ENCODE measurements at regions not wholly inside any gene's neighbourhood (a gene's known extent, or its start where the extent isn't known, plus 50 kb on each side); places are given as distances from the start of the nearest gene placed in this dataset.

- POLR2A ChIA-PET, result no interaction called here
- Histone ChIP-seq H3K4me1 (no peaks in the 10 kb centered on the region), H3K9me3 (peaks cover 3% of the 10 kb centered on the region; the same call in 1 of the 3 replicates), H3K4me3 (no peak overlapping the region), H3K4me2 (no peak overlapping the region), H3K27ac (no peak overlapping the region)
- TF ChIP-seq HOXA7 (CRISPR knock-in tag; IDR thresholded peaks at IDR 0.05) (no peak), KDM1A (IDR thresholded peaks at IDR 0.05; ENCODE audit: low read depth) (no peak), RNF2 (IDR thresholded peaks at IDR 0.05; ENCODE audit: borderline replicate concordance, low read depth) (no peak), RAD21 (conservative IDR thresholded peaks at IDR 0.05 in 1 of 2, IDR thresholded peaks at IDR 0.05 in 1 of 2) (no peak), CHD2 (IDR thresholded peaks at IDR 0.05; ENCODE audit: low read length, partially characterized antibody) (no peak)
- TF ChIP-seq, protein P1, sequence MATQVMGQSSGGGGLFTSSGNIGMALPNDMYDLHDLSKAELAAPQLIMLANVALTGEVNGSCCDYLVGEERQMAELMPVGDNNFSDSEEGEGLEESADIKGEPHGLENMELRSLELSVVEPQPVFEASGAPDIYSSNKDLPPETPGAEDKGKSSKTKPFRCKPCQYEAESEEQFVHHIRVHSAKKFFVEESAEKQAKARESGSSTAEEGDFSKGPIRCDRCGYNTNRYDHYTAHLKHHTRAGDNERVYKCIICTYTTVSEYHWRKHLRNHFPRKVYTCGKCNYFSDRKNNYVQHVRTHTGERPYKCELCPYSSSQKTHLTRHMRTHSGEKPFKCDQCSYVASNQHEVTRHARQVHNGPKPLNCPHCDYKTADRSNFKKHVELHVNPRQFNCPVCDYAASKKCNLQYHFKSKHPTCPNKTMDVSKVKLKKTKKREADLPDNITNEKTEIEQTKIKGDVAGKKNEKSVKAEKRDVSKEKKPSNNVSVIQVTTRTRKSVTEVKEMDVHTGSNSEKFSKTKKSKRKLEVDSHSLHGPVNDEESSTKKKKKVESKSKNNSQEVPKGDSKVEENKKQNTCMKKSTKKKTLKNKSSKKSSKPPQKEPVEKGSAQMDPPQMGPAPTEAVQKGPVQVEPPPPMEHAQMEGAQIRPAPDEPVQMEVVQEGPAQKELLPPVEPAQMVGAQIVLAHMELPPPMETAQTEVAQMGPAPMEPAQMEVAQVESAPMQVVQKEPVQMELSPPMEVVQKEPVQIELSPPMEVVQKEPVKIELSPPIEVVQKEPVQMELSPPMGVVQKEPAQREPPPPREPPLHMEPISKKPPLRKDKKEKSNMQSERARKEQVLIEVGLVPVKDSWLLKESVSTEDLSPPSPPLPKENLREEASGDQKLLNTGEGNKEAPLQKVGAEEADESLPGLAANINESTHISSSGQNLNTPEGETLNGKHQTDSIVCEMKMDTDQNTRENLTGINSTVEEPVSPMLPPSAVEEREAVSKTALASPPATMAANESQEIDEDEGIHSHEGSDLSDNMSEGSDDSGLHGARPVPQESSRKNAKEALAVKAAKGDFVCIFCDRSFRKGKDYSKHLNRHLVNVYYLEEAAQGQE (IDR thresholded peaks at IDR 0.05), result no peak
- ATAC-seq (no peak), DNase-seq (ENCODE audit: low read depth in 1 of 2, low spot score in 1 of 2) (no peak), FAIRE-seq (no peak)
- WGBS (ENCODE audit: missing lambda C conversion rate), result 16% methylated on average over 2 of the region's 2 CpGs
- CTCF ChIA-PET, result no interaction called here
These were observed 222.1 kb upstream of the ARID1B start for GRCh38 chr6:156555116-156555515.

- no peak overlapping the region for H3K4me2 ChIP-seq
These were observed 223.0 kb upstream of the ARID1B start for GRCh38 chr6:156554160-156554559.

GRCh38 chr6:156552849-156553248 is 224.3 kb upstream of the ARID1B start:
- TF ChIP-seq EP300 (IDR thresholded peaks at IDR 0.05) (no peak), RAD21 (conservative IDR thresholded peaks at IDR 0.05 in 1 of 2, IDR thresholded peaks at IDR 0.05 in 1 of 2) (no peak), POLR2AphosphoS2 (conservative IDR thresholded peaks at IDR 0.05; ENCODE audit: low read length) (no peak), MAFK (IDR thresholded peaks at IDR 0.05; ENCODE audit: partially characterized antibody) (peak; percentile 43), KDM1A (IDR thresholded peaks at IDR 0.05; ENCODE audit: low read depth) (no peak)
- FAIRE-seq, result no peak
- no peak for ATAC-seq
- Histone ChIP-seq H3K4me3 (no peak overlapping the region), H3K9me3 (no peaks in the 10 kb centered on the region), H3K4me1 (no peaks in the 10 kb centered on the region), H3K4me2 (no peak overlapping the region), H3K27ac (no peak overlapping the region)
- ChIA-PET POLR2A (no interaction called here), CTCF (interaction anchor here (1.5 kb wide), 1 partner anchor 10 kb away, joined by 4 read pairs; no protein-coding TSS in a partner anchor)
- 59% methylated on average over 9 of the region's 9 CpGs for WGBS (ENCODE audit: missing lambda C conversion rate)
- no peak for DNase-seq (ENCODE audit: low read depth in 1 of 2, low spot score in 1 of 2)

More at GRCh38 chr6:156554160-156554559, 223.0 kb upstream of the ARID1B start:
- TF ChIP-seq, protein P2, sequence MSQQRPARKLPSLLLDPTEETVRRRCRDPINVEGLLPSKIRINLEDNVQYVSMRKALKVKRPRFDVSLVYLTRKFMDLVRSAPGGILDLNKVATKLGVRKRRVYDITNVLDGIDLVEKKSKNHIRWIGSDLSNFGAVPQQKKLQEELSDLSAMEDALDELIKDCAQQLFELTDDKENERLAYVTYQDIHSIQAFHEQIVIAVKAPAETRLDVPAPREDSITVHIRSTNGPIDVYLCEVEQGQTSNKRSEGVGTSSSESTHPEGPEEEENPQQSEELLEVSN (IDR thresholded peaks at IDR 0.05; ENCODE audit: borderline replicate concordance, low read depth), result no peak
- no peak for TF ChIP-seq GATA3 (IDR thresholded peaks at IDR 0.05; ENCODE audit: borderline replicate concordance)
- TF ChIP-seq, protein P3, sequence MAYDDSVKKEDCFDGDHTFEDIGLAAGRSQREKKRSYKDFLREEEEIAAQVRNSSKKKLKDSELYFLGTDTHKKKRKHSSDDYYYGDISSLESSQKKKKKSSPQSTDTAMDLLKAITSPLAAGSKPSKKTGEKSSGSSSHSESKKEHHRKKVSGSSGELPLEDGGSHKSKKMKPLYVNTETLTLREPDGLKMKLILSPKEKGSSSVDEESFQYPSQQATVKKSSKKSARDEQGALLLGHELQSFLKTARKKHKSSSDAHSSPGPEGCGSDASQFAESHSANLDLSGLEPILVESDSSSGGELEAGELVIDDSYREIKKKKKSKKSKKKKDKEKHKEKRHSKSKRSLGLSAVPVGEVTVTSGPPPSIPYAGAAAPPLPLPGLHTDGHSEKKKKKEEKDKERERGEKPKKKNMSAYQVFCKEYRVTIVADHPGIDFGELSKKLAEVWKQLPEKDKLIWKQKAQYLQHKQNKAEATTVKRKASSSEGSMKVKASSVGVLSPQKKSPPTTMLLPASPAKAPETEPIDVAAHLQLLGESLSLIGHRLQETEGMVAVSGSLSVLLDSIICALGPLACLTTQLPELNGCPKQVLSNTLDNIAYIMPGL (CRISPR knock-in tag; IDR thresholded peaks at IDR 0.05; ENCODE audit: borderline replicate concordance), result no peak
- no peak overlapping the region for H3K4me3 ChIP-seq
- no peak overlapping the region for H3K27ac ChIP-seq
- CTCF ChIA-PET, result interaction anchor here (1.5 kb wide), 1 partner anchor 9 kb away, joined by 4 read pairs; no protein-coding TSS in a partner anchor
- ATAC-seq (no peak), DNase-seq (ENCODE audit: low read depth in 1 of 2, low spot score in 1 of 2) (no peak), FAIRE-seq (no peak)
- 35% methylated on average over 5 of the region's 5 CpGs for WGBS (ENCODE audit: missing lambda C conversion rate)
- H3K4me1 ChIP-seq, result no peaks in the 10 kb centered on the region
- POLR2A ChIA-PET, result no interaction called here
- H3K9me3 ChIP-seq, result no peaks in the 10 kb centered on the region

GRCh38 chr6:156550949-156551348 is 226.2 kb upstream of the ARID1B start:
- H3K4me2 ChIP-seq, result no peak overlapping the region
- CTCF ChIA-PET, result no interaction called here
- DNase-seq (ENCODE audit: low read depth in 1 of 2, low spot score in 1 of 2) (no peak), ATAC-seq (no peak), FAIRE-seq (no peak)
- no peaks in the 10 kb centered on the region for H3K9me3 ChIP-seq
- POLR2A ChIA-PET, result no interaction called here
- no peak for TF ChIP-seq FOSB (CRISPR knock-in tag; IDR thresholded peaks at IDR 0.05)
- H3K4me1 ChIP-seq, result no peaks in the 10 kb centered on the region
- WGBS (ENCODE audit: missing lambda C conversion rate), result 50% methylated on average over 2 of the region's 4 CpGs
- H3K4me3 ChIP-seq, result no peak overlapping the region
- H3K27ac ChIP-seq, result no peak overlapping the region

All from A549 (cell line).